HCT116 (cell line): ENCODE measurements at regions not wholly inside any gene's neighbourhood (a gene's known extent, or its start where the extent isn't known, plus 50 kb on each side); places are given as distances from the start of the nearest gene placed in this dataset.

Experiments
- ATAC-seq: fragments of 200-7000 bp; cut with Tn5 transposase; 2 replicates; pipeline ENCODE4 v1.9.1; 2020; ENCODE audit warnings: mild to moderate bottlenecking, moderate library complexity
- BruUV-seq: library from RNA; stranded (reverse); fragments of 400-500 nt; replicated peaks from 2 replicates; lab custom pipeline; 2021; lab: Mats Ljungman, UMichigan
- CTCF ChIA-PET: fragments of 300-600 bp; sonication (Branson Sonifier 250); formaldehyde crosslinking; loops from one replicate; lab custom pipeline; 2021; ENCODE audit warnings: antibody characterized with exemption; lab: Charles Lee
- POLR2A ChIA-PET: fragments of 300-600, 350-600 bp; sonication (Branson Sonifier 250); formaldehyde crosslinking; loops from one replicate; lab custom pipeline; 2021; ENCODE audit warnings: antibody characterized with exemption; lab: Charles Lee
- RAD21 ChIA-PET, 2 experiments: fragments of 300-600 bp; sonication (Branson Sonifier 250); formaldehyde crosslinking; loops; one replicate each; lab custom pipeline; 2023; ENCODE audit warnings: low total read pairs in 2 of 2; ENCODE audit not compliant: uncharacterized antibody in 2 of 2, unreplicated experiment in 2 of 2, low non-redundant PET in 1 of 2; lab: Charles Lee
- DNase-seq: peaks from one replicate; pipeline ENCODE4 v3.0.0-alpha.2; 2010; ENCODE audit warnings: low read depth, low spot score
- H2AFZ ChIP-seq: fragments of 200-600 bp; shearing (Covaris generic), sonication (generic); 2 replicates; pipeline ENCODE4 v1.6.1; 2017; ENCODE audit warnings: low read depth, mixed run types, mixed read lengths, antibody characterized with exemption, low read length; ENCODE audit not compliant: poor library complexity, severe bottlenecking
- H3K27ac ChIP-seq: 2 replicates; pipeline ENCODE4 v1.5.1; 2012; ENCODE audit warnings: low read depth, low read length
- H3K27me3 ChIP-seq: fragments of 200-600 bp; sonication (generic); 2 replicates; pipeline ENCODE4 v1.6.1; 2016; ENCODE audit warnings: mixed run types, low read length, mixed read lengths; ENCODE audit not compliant: insufficient read depth
- H3K36me3 ChIP-seq, 2 experiments: fragments of 200-500 bp in 1 of 2; fragments of 200-600 bp in 1 of 2; sonication (Bioruptor generic) in 1 of 2; sonication (generic) in 1 of 2; 2 replicates each; pipeline versions ENCODE4 v1.5.1 to v1.6.1; 2014 to 2016; ENCODE audit warnings: low read length in 2 of 2, inconsistent platforms in 1 of 2, mixed read lengths in 1 of 2, mixed run types in 1 of 2; ENCODE audit not compliant: insufficient read depth in 2 of 2, control insufficient read depth in 1 of 2
- H3K4me1 ChIP-seq, 2 experiments: fragments of 200-600 bp in 1 of 2; sonication (generic) in 1 of 2; 2 replicates each; pipeline versions ENCODE4 v1.5.1 to v1.6.1; 2012 to 2017; ENCODE audit warnings: low read length in 2 of 2, inconsistent platforms in 1 of 2, mild to moderate bottlenecking in 1 of 2, mixed read lengths in 1 of 2, mixed run types in 1 of 2, moderate library complexity in 1 of 2; ENCODE audit not compliant: insufficient read depth in 2 of 2, control insufficient read depth in 1 of 2
- H3K4me2 ChIP-seq: fragments of 200-600 bp; sonication (generic); 2 replicates; pipeline ENCODE4 v1.6.1; 2017; ENCODE audit warnings: mixed run types, low read length, mixed read lengths
- H3K4me3 ChIP-seq, 2 experiments: fragments of 200-600 bp in 1 of 2; sonication (generic) in 1 of 2; replicated peaks in 1 of 2; 2 replicates each; pipeline ENCODE4 v1.5.1; 2011 to 2016; ENCODE audit warnings: low read length in 2 of 2, control low read depth in 1 of 2, low read depth in 1 of 2, mild to moderate bottlenecking in 1 of 2, mixed read lengths in 1 of 2, mixed run types in 1 of 2
- H3K79me2 ChIP-seq: fragments of 200-600 bp; sonication (generic); 2 replicates; pipeline ENCODE4 v1.6.1; 2017; ENCODE audit warnings: mild to moderate bottlenecking, mixed run types, low read length, moderate library complexity, mixed read lengths; ENCODE audit not compliant: insufficient read depth
- H3K9ac ChIP-seq: fragments of 200-600 bp; sonication (generic); 2 replicates; pipeline ENCODE4 v1.6.1; 2016; ENCODE audit warnings: low read length, mixed read lengths
- H3K9me2 ChIP-seq: fragments of 200-600 bp; sonication (generic), shearing (Covaris generic); 2 replicates; pipeline ENCODE4 v1.6.1; 2017; ENCODE audit warnings: mixed run types, mild to moderate bottlenecking, moderate library complexity; ENCODE audit not compliant: insufficient read depth
- H3K9me3 ChIP-seq, 2 experiments: fragments of 200-500 bp in 1 of 2; fragments of 200-600 bp in 1 of 2; sonication (Bioruptor generic) in 1 of 2; sonication (generic) in 1 of 2; 2 replicates each; pipeline ENCODE4 v1.6.1; 2014 to 2017; ENCODE audit warnings: low read length in 2 of 2, mixed read lengths in 2 of 2, inconsistent platforms in 1 of 2, low read depth in 1 of 2, mild to moderate bottlenecking in 1 of 2, mixed run types in 1 of 2, moderate library complexity in 1 of 2; ENCODE audit not compliant: control insufficient read depth in 1 of 2, insufficient read depth in 1 of 2
- H4K20me1 ChIP-seq: fragments of 200-600 bp; sonication (generic), shearing (Covaris generic); 2 replicates; pipeline ENCODE4 v1.6.1; 2017; ENCODE audit warnings: mixed run types, mild to moderate bottlenecking, moderate library complexity; ENCODE audit not compliant: insufficient read depth
- CBX3 ChIP-seq: IDR thresholded peaks from 2 replicates; pipeline ENCODE4 v1.6.1; 2012; ENCODE audit warnings: low read depth
- CEBPB ChIP-seq: IDR thresholded peaks from 2 replicates; pipeline ENCODE4 v1.6.1; 2012; ENCODE audit warnings: low read depth
- EZH2phosphoT487 ChIP-seq: fragments of 200-600 bp; IDR thresholded peaks from 2 replicates; pipeline ENCODE4 v1.6.1; 2018; ENCODE audit warnings: antibody characterized with exemption, borderline replicate concordance
- FOSL1 ChIP-seq: IDR thresholded peaks from 2 replicates; pipeline ENCODE4 v1.6.1; 2012; ENCODE audit warnings: low read depth
- JUND ChIP-seq: IDR thresholded peaks from 2 replicates; pipeline ENCODE4 v1.6.1; 2012
- POLR2A ChIP-seq: IDR thresholded peaks from 2 replicates; pipeline ENCODE4 v1.7.0; 2011; ENCODE audit warnings: borderline replicate concordance; ENCODE audit not compliant: insufficient read depth, insufficient read length; ENCODE audit errors: extremely low read depth
- POLR2AphosphoS5 ChIP-seq: IDR thresholded peaks from 2 replicates; pipeline ENCODE4 v1.6.1; 2011; ENCODE audit warnings: mild to moderate bottlenecking, low read depth, low read length, moderate library complexity
- SRF ChIP-seq: IDR thresholded peaks from 2 replicates; pipeline ENCODE4 v1.6.1; 2012; ENCODE audit warnings: low read depth
- TCF7L2 ChIP-seq: IDR thresholded peaks from 2 replicates; pipeline ENCODE4 v1.7.0; 2011; ENCODE audit warnings: borderline replicate concordance, inconsistent platforms; ENCODE audit not compliant: insufficient read depth, insufficient read length; ENCODE audit errors: extremely low read depth
- YY1 ChIP-seq: IDR thresholded peaks from 2 replicates; pipeline ENCODE4 v1.6.1; 2011; ENCODE audit warnings: low read length, low read depth, moderate library complexity, mild to moderate bottlenecking; ENCODE audit not compliant: insufficient replicate concordance; ENCODE audit errors: extremely low read depth
- ZNF274 ChIP-seq: fragments of 200-500 bp; sonication (Bioruptor generic); IDR thresholded peaks from 2 replicates; pipeline ENCODE4 v1.6.1; 2014; ENCODE audit warnings: mild to moderate bottlenecking, low read depth, low read length, inconsistent platforms
- intact Hi-C: fragments of 100-400 bp; cut with micrococcal nuclease; formaldehyde crosslinking; loops from 2 replicates; pipeline ENCODE4 v1.10.0; 2022
- TF ChIP-seq, protein P1 (sequence below): IDR thresholded peaks from 2 replicates; pipeline ENCODE4 v1.6.1; 2012; ENCODE audit warnings: low read depth
- TF ChIP-seq, protein P2 (sequence below): IDR thresholded peaks from 2 replicates; pipeline ENCODE4 v1.6.1; 2012
- TF ChIP-seq, protein P3 (sequence below): IDR thresholded peaks from 2 replicates; pipeline ENCODE4 v1.6.1; 2012
- TF ChIP-seq, protein P4 (sequence below): IDR thresholded peaks from 2 replicates; pipeline ENCODE4 v1.6.1; 2011; ENCODE audit warnings: mild to moderate bottlenecking, low read length, moderate library complexity; ENCODE audit not compliant: insufficient replicate concordance; ENCODE audit errors: extremely low read depth

DNA sequence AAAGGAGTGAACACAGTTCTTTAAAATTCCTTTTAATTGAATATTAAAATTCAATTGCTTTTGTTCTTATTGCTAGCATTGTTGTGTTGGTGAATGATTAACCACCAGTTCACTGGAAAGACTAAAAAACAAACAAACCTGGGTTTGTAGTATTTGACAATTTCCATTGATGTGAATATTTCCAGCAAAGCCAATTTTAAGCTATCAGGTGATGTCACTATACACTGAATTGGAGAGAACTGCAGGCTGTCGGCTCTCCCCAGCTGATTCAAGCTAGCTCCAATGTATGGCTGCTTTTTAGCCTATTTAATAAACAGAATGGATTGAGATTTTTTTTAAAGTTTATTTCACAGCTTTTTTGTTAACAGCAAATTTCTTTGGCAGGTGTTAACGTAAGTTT, 1753.6 kb upstream of the SEL1L start:
- H3K9ac ChIP-seq = no peak overlapping the region
- H3K4me2 ChIP-seq = no peak overlapping the region
- POLR2A ChIA-PET = no interaction called here
- no peak overlapping the region for H2AFZ ChIP-seq
- H3K4me1 ChIP-seq = no peaks in the 10 kb centered on the region
- no peak overlapping the region for H3K4me3 ChIP-seq
- no peak for DNase-seq
- no peaks in the 10 kb centered on the region for H3K9me2 ChIP-seq
- H3K9me3 ChIP-seq = peaks cover 7 to 11% of the 10 kb centered on the region in 2 experiments; a peak in 2 of 4 replicates
- no peaks in the 10 kb centered on the region for H3K36me3 ChIP-seq
- H3K27ac ChIP-seq = no peak overlapping the region
- H3K27me3 ChIP-seq = no peaks in the 10 kb centered on the region
- CTCF ChIA-PET = no interaction called here
- no peaks in the 10 kb centered on the region; the same call in 1 of the 2 replicates for H4K20me1 ChIP-seq
- no peaks in the 10 kb centered on the region for H3K79me2 ChIP-seq
- no TSS peak for BruUV-seq
- TF ChIP-seq JUND (no peak), SRF (no peak), POLR2AphosphoS5 (no peak), TCF7L2 (no peak), POLR2A (no peak), ZNF274 (no peak), CEBPB (no peak), YY1 (no peak), CBX3 (no peak), EZH2phosphoT487 (no peak), FOSL1 (no peak)
- TF ChIP-seq, protein P1, sequence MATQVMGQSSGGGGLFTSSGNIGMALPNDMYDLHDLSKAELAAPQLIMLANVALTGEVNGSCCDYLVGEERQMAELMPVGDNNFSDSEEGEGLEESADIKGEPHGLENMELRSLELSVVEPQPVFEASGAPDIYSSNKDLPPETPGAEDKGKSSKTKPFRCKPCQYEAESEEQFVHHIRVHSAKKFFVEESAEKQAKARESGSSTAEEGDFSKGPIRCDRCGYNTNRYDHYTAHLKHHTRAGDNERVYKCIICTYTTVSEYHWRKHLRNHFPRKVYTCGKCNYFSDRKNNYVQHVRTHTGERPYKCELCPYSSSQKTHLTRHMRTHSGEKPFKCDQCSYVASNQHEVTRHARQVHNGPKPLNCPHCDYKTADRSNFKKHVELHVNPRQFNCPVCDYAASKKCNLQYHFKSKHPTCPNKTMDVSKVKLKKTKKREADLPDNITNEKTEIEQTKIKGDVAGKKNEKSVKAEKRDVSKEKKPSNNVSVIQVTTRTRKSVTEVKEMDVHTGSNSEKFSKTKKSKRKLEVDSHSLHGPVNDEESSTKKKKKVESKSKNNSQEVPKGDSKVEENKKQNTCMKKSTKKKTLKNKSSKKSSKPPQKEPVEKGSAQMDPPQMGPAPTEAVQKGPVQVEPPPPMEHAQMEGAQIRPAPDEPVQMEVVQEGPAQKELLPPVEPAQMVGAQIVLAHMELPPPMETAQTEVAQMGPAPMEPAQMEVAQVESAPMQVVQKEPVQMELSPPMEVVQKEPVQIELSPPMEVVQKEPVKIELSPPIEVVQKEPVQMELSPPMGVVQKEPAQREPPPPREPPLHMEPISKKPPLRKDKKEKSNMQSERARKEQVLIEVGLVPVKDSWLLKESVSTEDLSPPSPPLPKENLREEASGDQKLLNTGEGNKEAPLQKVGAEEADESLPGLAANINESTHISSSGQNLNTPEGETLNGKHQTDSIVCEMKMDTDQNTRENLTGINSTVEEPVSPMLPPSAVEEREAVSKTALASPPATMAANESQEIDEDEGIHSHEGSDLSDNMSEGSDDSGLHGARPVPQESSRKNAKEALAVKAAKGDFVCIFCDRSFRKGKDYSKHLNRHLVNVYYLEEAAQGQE = no peak
- TF ChIP-seq, protein P2, sequence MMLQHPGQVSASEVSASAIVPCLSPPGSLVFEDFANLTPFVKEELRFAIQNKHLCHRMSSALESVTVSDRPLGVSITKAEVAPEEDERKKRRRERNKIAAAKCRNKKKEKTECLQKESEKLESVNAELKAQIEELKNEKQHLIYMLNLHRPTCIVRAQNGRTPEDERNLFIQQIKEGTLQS = no peak
- TF ChIP-seq, protein P3, sequence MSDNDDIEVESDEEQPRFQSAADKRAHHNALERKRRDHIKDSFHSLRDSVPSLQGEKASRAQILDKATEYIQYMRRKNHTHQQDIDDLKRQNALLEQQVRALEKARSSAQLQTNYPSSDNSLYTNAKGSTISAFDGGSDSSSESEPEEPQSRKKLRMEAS = no peak
- TF ChIP-seq, protein P4, sequence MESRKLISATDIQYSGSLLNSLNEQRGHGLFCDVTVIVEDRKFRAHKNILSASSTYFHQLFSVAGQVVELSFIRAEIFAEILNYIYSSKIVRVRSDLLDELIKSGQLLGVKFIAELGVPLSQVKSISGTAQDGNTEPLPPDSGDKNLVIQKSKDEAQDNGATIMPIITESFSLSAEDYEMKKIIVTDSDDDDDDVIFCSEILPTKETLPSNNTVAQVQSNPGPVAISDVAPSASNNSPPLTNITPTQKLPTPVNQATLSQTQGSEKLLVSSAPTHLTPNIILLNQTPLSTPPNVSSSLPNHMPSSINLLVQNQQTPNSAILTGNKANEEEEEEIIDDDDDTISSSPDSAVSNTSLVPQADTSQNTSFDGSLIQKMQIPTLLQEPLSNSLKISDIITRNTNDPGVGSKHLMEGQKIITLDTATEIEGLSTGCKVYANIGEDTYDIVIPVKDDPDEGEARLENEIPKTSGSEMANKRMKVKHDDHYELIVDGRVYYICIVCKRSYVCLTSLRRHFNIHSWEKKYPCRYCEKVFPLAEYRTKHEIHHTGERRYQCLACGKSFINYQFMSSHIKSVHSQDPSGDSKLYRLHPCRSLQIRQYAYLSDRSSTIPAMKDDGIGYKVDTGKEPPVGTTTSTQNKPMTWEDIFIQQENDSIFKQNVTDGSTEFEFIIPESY = no peak
- intact Hi-C loops = no loop called here
- RAD21 ChIA-PET = no interaction called here
- ATAC-seq = no peak
